ENCODE measurements at regions not wholly inside any gene's neighbourhood (a gene's known extent, or its start where the extent isn't known, plus 50 kb on each side); places are given as distances from the start of the nearest gene placed in this dataset.
A peak's percentile ranks its signal among the peaks of the same experiment; 100 is the strongest.

DNA sequence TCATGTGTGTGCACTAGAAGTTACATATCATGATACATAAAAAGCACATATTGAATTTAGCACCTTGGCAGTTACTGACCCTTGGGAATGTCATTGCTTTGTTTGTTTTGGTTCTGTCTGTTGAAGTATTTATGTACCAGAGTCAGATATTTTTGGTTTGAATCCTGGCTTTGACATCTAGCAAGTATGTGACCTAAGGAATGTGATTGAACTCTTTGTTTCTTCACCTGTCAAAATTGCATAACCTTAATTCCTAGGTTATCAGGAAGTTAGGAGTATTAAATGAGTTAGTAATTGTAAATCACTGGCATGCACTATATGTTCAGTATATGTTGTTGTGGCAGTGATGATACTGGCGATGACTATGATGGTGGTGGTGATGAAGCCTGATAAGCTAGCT lies 1003.5 kb upstream of the NRXN1 start:
- Histone ChIP-seq H3K9me2 (ENCODE audit: insufficient read depth) (peaks cover 7% of the 10 kb centered on the region; the same call in 1 of the 2 replicates), H3F3A (replicated peaks; ENCODE audit: low read depth) (no peaks in the 10 kb centered on the region), H3K36me3 (ENCODE audit: insufficient read depth) (no peaks in the 10 kb centered on the region), H3K4me1 (ENCODE audit: insufficient read depth) (peaks cover 22% of the 10 kb centered on the region), H4K20me1 (replicated peaks; ENCODE audit: insufficient read depth) (no peaks in the 10 kb centered on the region), H3K79me2 (replicated peaks; ENCODE audit: insufficient read depth) (no peaks in the 10 kb centered on the region), H3K4me2 (no peak overlapping the region), H3K27me3 (ENCODE audit: insufficient read depth) (no peaks in the 10 kb centered on the region), H3K4me3 (no peak overlapping the region), H2AFZ (no peak overlapping the region), H3K27ac (ENCODE audit: low read depth) (0 out of 2 replicates have a peak overlapping the region, but pooled peaks have one; percentile 12)
- Mint-ChIP-seq H3K36me3 (ENCODE audit: low read depth) (no peaks in the 10 kb centered on the region), H3K4me1 (peaks cover 33% of the 10 kb centered on the region), H3K4me3 (no peak overlapping the region), H3K27ac (0 out of 2 replicates have a peak overlapping the region, but pooled peaks have one; percentile 59), H3K9me3 (no peaks in the 10 kb centered on the region), H3K27me3 (ENCODE audit: insufficient read depth, low read depth, poor library complexity) (no peaks in the 10 kb centered on the region)
- ATAC-seq (no peak), DNase-seq (ENCODE audit: low spot score) (no peak)
- no peak for TF ChIP-seq EZH2phosphoT487 (IDR thresholded peaks at IDR 0.05; ENCODE audit: unreplicated experiment)
- no peak for TF ChIP-seq JUNB (IDR thresholded peaks at IDR 0.05; ENCODE audit: unreplicated experiment)
- TF ChIP-seq, protein P1, sequence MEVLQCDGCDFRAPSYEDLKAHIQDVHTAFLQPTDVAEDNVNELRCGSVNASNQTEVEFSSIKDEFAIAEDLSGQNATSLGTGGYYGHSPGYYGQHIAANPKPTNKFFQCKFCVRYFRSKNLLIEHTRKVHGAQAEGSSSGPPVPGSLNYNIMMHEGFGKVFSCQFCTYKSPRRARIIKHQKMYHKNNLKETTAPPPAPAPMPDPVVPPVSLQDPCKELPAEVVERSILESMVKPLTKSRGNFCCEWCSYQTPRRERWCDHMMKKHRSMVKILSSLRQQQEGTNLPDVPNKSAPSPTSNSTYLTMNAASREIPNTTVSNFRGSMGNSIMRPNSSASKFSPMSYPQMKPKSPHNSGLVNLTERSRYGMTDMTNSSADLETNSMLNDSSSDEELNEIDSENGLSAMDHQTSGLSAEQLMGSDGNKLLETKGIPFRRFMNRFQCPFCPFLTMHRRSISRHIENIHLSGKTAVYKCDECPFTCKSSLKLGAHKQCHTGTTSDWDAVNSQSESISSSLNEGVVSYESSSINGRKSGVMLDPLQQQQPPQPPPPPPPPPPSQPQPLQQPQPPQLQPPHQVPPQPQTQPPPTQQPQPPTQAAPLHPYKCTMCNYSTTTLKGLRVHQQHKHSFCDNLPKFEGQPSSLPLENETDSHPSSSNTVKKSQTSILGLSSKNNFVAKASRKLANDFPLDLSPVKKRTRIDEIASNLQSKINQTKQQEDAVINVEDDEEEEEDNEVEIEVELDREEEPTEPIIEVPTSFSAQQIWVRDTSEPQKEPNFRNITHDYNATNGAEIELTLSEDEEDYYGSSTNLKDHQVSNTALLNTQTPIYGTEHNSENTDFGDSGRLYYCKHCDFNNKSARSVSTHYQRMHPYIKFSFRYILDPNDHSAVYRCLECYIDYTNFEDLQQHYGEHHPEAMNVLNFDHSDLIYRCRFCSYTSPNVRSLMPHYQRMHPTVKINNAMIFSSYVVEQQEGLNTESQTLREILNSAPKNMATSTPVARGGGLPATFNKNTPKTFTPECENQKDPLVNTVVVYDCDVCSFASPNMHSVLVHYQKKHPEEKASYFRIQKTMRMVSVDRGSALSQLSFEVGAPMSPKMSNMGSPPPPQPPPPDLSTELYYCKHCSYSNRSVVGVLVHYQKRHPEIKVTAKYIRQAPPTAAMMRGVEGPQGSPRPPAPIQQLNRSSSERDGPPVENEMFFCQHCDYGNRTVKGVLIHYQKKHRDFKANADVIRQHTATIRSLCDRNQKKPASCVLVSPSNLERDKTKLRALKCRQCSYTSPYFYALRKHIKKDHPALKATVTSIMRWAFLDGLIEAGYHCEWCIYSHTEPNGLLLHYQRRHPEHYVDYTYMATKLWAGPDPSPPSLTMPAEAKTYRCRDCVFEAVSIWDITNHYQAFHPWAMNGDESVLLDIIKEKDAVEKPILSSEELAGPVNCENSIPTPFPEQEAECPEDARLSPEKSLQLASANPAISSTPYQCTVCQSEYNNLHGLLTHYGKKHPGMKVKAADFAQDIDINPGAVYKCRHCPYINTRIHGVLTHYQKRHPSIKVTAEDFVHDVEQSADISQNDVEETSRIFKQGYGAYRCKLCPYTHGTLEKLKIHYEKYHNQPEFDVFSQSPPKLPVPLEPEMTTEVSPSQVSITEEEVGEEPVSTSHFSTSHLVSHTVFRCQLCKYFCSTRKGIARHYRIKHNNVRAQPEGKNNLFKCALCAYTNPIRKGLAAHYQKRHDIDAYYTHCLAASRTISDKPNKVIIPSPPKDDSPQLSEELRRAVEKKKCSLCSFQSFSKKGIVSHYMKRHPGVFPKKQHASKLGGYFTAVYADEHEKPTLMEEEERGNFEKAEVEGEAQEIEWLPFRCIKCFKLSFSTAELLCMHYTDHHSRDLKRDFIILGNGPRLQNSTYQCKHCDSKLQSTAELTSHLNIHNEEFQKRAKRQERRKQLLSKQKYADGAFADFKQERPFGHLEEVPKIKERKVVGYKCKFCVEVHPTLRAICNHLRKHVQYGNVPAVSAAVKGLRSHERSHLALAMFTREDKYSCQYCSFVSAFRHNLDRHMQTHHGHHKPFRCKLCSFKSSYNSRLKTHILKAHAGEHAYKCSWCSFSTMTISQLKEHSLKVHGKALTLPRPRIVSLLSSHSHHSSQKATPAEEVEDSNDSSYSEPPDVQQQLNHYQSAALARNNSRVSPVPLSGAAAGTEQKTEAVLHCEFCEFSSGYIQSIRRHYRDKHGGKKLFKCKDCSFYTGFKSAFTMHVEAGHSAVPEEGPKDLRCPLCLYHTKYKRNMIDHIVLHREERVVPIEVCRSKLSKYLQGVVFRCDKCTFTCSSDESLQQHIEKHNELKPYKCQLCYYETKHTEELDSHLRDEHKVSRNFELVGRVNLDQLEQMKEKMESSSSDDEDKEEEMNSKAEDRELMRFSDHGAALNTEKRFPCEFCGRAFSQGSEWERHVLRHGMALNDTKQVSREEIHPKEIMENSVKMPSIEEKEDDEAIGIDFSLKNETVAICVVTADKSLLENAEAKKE (CRISPR knock-in tag; IDR thresholded peaks at IDR 0.05): no peak
- TF ChIP-seq POLR2AphosphoS5 (IDR thresholded peaks at IDR 0.05; ENCODE audit: low read depth): no peak
- TF ChIP-seq EZH2 (IDR thresholded peaks at IDR 0.05; ENCODE audit: low read depth, unreplicated experiment): no peak
- TF ChIP-seq CREB1 (CRISPR knock-in tag; IDR thresholded peaks at IDR 0.05; ENCODE audit: low read depth): no peak
- TF ChIP-seq ZNF114 (CRISPR knock-in tag; IDR thresholded peaks at IDR 0.05): no peak
- TF ChIP-seq, protein P2, sequence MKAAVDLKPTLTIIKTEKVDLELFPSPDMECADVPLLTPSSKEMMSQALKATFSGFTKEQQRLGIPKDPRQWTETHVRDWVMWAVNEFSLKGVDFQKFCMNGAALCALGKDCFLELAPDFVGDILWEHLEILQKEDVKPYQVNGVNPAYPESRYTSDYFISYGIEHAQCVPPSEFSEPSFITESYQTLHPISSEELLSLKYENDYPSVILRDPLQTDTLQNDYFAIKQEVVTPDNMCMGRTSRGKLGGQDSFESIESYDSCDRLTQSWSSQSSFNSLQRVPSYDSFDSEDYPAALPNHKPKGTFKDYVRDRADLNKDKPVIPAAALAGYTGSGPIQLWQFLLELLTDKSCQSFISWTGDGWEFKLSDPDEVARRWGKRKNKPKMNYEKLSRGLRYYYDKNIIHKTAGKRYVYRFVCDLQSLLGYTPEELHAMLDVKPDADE (IDR thresholded peaks at IDR 0.05): no peak
- TF ChIP-seq, protein P3, sequence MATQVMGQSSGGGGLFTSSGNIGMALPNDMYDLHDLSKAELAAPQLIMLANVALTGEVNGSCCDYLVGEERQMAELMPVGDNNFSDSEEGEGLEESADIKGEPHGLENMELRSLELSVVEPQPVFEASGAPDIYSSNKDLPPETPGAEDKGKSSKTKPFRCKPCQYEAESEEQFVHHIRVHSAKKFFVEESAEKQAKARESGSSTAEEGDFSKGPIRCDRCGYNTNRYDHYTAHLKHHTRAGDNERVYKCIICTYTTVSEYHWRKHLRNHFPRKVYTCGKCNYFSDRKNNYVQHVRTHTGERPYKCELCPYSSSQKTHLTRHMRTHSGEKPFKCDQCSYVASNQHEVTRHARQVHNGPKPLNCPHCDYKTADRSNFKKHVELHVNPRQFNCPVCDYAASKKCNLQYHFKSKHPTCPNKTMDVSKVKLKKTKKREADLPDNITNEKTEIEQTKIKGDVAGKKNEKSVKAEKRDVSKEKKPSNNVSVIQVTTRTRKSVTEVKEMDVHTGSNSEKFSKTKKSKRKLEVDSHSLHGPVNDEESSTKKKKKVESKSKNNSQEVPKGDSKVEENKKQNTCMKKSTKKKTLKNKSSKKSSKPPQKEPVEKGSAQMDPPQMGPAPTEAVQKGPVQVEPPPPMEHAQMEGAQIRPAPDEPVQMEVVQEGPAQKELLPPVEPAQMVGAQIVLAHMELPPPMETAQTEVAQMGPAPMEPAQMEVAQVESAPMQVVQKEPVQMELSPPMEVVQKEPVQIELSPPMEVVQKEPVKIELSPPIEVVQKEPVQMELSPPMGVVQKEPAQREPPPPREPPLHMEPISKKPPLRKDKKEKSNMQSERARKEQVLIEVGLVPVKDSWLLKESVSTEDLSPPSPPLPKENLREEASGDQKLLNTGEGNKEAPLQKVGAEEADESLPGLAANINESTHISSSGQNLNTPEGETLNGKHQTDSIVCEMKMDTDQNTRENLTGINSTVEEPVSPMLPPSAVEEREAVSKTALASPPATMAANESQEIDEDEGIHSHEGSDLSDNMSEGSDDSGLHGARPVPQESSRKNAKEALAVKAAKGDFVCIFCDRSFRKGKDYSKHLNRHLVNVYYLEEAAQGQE (IDR thresholded peaks at IDR 0.05; ENCODE audit: unreplicated experiment): no peak
- TF ChIP-seq, protein P4, sequence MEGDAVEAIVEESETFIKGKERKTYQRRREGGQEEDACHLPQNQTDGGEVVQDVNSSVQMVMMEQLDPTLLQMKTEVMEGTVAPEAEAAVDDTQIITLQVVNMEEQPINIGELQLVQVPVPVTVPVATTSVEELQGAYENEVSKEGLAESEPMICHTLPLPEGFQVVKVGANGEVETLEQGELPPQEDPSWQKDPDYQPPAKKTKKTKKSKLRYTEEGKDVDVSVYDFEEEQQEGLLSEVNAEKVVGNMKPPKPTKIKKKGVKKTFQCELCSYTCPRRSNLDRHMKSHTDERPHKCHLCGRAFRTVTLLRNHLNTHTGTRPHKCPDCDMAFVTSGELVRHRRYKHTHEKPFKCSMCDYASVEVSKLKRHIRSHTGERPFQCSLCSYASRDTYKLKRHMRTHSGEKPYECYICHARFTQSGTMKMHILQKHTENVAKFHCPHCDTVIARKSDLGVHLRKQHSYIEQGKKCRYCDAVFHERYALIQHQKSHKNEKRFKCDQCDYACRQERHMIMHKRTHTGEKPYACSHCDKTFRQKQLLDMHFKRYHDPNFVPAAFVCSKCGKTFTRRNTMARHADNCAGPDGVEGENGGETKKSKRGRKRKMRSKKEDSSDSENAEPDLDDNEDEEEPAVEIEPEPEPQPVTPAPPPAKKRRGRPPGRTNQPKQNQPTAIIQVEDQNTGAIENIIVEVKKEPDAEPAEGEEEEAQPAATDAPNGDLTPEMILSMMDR (conservative IDR thresholded peaks at IDR 0.05; ENCODE audit: low read depth in 2 of 2): no peak
- TF ChIP-seq NANOG (IDR thresholded peaks at IDR 0.05; ENCODE audit: borderline replicate concordance): no peak
- TF ChIP-seq STAT1 (IDR thresholded peaks at IDR 0.05; ENCODE audit: unreplicated experiment): no peak
- no peak for TF ChIP-seq ZNF331 (CRISPR knock-in tag; IDR thresholded peaks at IDR 0.05; ENCODE audit: low read depth)

All from GM23338 (cell line).